Esophagus muscularis mucosa (tissue), 3 donors: ENCODE measurements at regions not wholly inside any gene's neighbourhood (a gene's known extent, or its start where the extent isn't known, plus 50 kb on each side); places are given as distances from the start of the nearest gene placed in this dataset.
"Not testable (repeated sequence)": the region's sequence is repeated elsewhere in the genome, so short reads cannot be mapped to it uniquely, and the experiment has no call there.

Experiments
- POLR2AphosphoS5 ChIP-seq, 2 donors: sonication (generic); formaldehyde crosslinking; IDR thresholded peaks; one replicate each; pipeline ENCODE4 v1.6.1; 2017; ENCODE audit warnings: antibody characterized with exemption in 2 of 2
- TF ChIP-seq, protein P1 (sequence below), 3 experiments: fragments of 200-600 bp in 2 of 3; fragments of 450-650 bp in 1 of 3; sonication (generic) in 2 of 3; IDR thresholded peaks; one replicate each; pipeline ENCODE4 v1.5.1; 2017 to 2019; ENCODE audit warnings: antibody characterized with exemption in 3 of 3, mild to moderate bottlenecking in 2 of 3, moderate library complexity in 1 of 3

DNA sequence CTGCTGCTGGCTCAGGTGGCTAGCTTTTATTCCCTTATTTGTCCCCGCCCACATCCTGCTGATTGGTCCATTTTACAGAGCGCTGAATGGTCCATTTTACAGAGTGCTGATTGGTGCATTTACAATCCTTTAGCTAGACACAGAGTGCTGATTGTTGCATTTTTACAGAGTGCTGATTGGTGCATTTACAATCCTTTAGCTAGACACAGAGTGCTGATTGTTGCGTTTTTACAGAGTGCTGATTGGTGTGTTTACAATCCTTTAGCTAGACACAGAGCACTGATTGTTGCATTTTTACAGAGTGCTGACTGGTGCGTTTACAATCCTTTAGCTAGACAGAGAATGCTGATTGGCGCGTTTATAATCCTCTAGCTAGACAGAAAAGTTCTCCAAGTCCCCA lies 107.8 kb upstream of the BMPER start:
- TF ChIP-seq, protein P1, sequence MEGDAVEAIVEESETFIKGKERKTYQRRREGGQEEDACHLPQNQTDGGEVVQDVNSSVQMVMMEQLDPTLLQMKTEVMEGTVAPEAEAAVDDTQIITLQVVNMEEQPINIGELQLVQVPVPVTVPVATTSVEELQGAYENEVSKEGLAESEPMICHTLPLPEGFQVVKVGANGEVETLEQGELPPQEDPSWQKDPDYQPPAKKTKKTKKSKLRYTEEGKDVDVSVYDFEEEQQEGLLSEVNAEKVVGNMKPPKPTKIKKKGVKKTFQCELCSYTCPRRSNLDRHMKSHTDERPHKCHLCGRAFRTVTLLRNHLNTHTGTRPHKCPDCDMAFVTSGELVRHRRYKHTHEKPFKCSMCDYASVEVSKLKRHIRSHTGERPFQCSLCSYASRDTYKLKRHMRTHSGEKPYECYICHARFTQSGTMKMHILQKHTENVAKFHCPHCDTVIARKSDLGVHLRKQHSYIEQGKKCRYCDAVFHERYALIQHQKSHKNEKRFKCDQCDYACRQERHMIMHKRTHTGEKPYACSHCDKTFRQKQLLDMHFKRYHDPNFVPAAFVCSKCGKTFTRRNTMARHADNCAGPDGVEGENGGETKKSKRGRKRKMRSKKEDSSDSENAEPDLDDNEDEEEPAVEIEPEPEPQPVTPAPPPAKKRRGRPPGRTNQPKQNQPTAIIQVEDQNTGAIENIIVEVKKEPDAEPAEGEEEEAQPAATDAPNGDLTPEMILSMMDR (IDR thresholded peaks at IDR 0.05), result not testable (repeated sequence)
- not testable (repeated sequence) for TF ChIP-seq POLR2AphosphoS5 (IDR thresholded peaks at IDR 0.05)
